Skeletal muscle tissue (tissue), 3 donors: ENCODE measurements at regions not wholly inside any gene's neighbourhood (a gene's known extent, or its start where the extent isn't known, plus 50 kb on each side); places are given as distances from the start of the nearest gene placed in this dataset.

ENCODE experiments used
- H3K27ac ChIP-seq: one replicate; pipeline ENCODE4 v1.7.0; 2013; ENCODE audit warnings: mild to moderate bottlenecking, low read depth, low read length, inconsistent platforms
- H3K27me3 ChIP-seq, 3 donors: one replicate each; pipeline ENCODE4 v1.7.0; 2013; ENCODE audit warnings: low read length in 3 of 3; ENCODE audit not compliant: control insufficient read depth in 3 of 3, insufficient read depth in 3 of 3
- H3K36me3 ChIP-seq, 3 donors: one replicate each; pipeline ENCODE4 v1.7.0; 2013; ENCODE audit warnings: low read length in 3 of 3; ENCODE audit not compliant: control insufficient read depth in 3 of 3, insufficient read depth in 3 of 3
- H3K4me1 ChIP-seq, 3 donors: one replicate each; pipeline ENCODE4 v1.7.0; 2013; ENCODE audit warnings: low read length in 3 of 3, mild to moderate bottlenecking in 3 of 3; ENCODE audit not compliant: control insufficient read depth in 3 of 3, insufficient read depth in 3 of 3
- H3K4me3 ChIP-seq, 3 donors: one replicate each; pipeline ENCODE4 v1.7.0; 2013; ENCODE audit warnings: low read length in 3 of 3
- H3K9ac ChIP-seq, 3 donors: one replicate each; pipeline ENCODE4 v1.7.0; 2013; ENCODE audit warnings: low read length in 3 of 3, mild to moderate bottlenecking in 3 of 3, moderate library complexity in 2 of 3, low read depth in 1 of 3
- H3K9me3 ChIP-seq, 3 donors: one replicate each; pipeline ENCODE4 v1.7.0; 2013; ENCODE audit warnings: low read length in 3 of 3; ENCODE audit not compliant: control insufficient read depth in 3 of 3
- donor health status: Osteomylitis.

DNA sequence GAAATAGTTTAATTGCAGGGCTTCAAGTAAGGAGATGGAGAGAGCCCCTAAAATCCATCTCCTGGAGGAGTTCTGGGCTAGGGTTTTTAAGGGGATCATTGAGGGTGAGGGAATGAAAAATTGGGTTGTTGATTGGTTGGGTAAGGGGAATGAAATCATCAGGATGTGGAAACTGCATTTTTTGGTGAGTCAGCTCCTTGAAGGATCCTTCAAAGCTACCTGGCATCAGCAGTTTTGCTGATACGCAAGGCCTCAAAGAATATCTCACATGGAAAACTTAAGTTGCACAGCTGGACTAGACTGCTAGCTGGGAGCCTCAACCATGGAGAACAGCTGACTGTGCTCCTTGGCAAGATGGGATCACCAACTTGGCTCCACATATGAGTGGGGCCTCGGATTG is 136.7 kb downstream of the FGF10 start:
- no peaks in the 10 kb centered on the region for H3K36me3 ChIP-seq
- no peaks in the 10 kb centered on the region for H3K9me3 ChIP-seq
- no peak overlapping the region for H3K27ac ChIP-seq
- H3K4me3 ChIP-seq = no peak overlapping the region
- no peaks in the 10 kb centered on the region for H3K4me1 ChIP-seq
- H3K27me3 ChIP-seq = peaks cover 0 to 3% (median 0%) of the 10 kb centered on the region in 3 donors
- no peak overlapping the region for H3K9ac ChIP-seq

DNA sequence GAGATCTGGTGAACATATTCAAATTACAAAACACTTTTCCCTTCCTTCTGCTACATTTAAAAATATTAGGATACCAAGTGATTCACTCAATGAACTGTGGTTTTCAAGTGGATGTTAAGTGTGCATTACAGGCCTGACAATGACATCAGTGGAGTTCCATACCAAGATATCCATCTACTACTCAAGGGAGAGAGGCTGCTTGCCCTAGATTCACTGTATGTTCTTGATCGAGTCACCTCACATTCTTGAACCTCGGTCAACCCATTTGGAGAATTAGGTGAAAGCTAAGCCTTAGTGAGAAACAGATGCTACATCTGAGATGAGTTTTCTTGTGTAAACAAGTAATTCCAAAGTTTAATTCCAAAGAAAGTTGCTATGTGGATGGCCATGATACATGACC is 142.2 kb downstream of the FGF10 start:
- no peaks in the 10 kb centered on the region for H3K36me3 ChIP-seq
- no peaks in the 10 kb centered on the region for H3K9me3 ChIP-seq
- no peaks in the 10 kb centered on the region for H3K4me1 ChIP-seq
- no peak overlapping the region for H3K9ac ChIP-seq
- H3K4me3 ChIP-seq = no peak overlapping the region
- H3K27me3 ChIP-seq = no peaks in the 10 kb centered on the region
- H3K27ac ChIP-seq = no peak overlapping the region

DNA sequence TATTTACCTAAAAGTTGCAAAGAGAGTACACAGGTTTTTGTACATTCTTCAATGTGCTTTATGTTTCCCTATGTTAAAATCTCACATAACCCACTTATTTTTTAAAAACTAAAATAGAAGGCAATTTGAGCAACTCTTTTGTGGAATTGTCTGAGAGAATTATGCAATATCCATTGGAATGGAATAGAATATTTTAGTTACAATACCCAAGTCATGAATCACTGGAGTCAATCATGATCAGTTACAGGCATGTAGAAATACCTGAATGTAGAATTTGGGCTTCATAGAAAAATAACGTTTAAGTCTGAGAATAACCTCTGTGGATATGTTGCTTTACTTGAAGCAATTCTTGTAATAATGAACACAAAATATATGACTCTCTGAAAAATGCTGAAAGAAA is 143.3 kb downstream of the FGF10 start:
- Histone ChIP-seq H3K27me3 (no peaks in the 10 kb centered on the region), H3K27ac (no peak overlapping the region), H3K9ac (no peak overlapping the region), H3K4me3 (no peak overlapping the region), H3K4me1 (no peaks in the 10 kb centered on the region), H3K36me3 (no peaks in the 10 kb centered on the region), H3K9me3 (no peaks in the 10 kb centered on the region)

DNA sequence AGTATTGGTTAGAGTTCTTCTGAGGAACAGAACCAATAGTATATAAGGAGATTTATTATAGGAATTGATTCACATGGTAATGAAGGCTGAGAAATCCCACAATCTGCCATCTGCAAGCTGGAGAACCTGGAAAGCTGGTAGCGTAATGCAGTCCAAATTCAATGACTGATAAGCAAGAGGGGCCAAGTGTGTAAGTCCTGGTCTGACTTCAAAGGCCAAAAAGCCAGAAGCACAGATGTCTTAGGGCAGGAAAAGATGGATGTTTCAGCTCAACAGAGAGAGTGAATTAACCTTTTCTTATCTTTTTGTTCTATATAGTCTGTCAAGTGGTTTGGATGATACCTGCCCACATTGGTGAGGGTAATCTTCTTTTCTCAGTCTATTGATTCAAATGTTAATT is 146.4 kb downstream of the FGF10 start:
- Histone ChIP-seq H3K27me3 (no peaks in the 10 kb centered on the region), H3K4me1 (no peaks in the 10 kb centered on the region), H3K36me3 (no peaks in the 10 kb centered on the region), H3K27ac (no peak overlapping the region), H3K4me3 (no peak overlapping the region), H3K9me3 (no peaks in the 10 kb centered on the region), H3K9ac (no peak overlapping the region)

DNA sequence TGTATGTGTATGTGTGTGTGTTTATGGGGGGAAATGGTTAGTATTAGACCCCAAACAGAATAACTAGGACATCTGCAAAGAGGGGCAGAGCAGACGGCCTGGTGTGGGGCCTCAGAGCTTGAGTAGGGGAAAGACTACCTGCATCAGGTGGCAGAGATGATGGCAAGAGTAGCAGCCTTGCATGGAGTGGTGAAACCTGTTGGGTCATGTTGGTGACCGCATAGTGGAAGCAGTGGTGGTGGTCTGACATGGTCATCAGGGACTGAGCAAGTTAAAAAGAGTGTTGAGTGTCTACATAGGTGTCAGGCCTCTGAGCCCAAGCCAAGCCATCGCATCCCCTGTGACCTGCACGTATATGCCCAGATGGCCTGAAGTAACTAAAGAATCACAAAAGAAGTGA is 153.2 kb downstream of the FGF10 start:
- H3K9me3 ChIP-seq = no peaks in the 10 kb centered on the region
- no peak overlapping the region for H3K4me3 ChIP-seq
- no peak overlapping the region for H3K9ac ChIP-seq
- no peak overlapping the region for H3K27ac ChIP-seq
- H3K27me3 ChIP-seq = no peaks in the 10 kb centered on the region
- no peaks in the 10 kb centered on the region for H3K4me1 ChIP-seq
- H3K36me3 ChIP-seq = no peaks in the 10 kb centered on the region

DNA sequence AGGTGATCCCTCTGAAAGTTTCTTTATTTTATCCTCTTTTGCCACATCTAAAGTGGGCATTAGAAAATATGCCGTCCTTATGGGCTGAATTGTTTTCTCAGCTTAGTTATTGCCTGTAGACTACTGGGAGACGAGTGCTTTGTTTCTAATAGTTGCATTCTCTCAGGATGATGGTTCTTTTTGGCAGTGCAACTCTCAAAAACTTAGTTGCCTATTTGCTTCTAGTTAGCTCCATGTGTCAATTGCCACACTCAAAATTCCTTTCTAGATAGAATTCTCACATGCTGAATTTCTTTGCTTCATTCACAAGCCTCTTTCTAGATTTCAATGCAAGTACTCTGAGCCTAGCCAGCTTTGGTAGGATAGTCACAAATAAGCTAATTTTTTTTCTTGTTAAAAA is 155.5 kb downstream of the FGF10 start:
- no peak overlapping the region for H3K9ac ChIP-seq
- no peak overlapping the region for H3K4me3 ChIP-seq
- no peaks in the 10 kb centered on the region for H3K36me3 ChIP-seq
- no peaks in the 10 kb centered on the region for H3K9me3 ChIP-seq
- H3K27ac ChIP-seq = no peak overlapping the region
- no peaks in the 10 kb centered on the region for H3K27me3 ChIP-seq
- no peaks in the 10 kb centered on the region for H3K4me1 ChIP-seq

DNA sequence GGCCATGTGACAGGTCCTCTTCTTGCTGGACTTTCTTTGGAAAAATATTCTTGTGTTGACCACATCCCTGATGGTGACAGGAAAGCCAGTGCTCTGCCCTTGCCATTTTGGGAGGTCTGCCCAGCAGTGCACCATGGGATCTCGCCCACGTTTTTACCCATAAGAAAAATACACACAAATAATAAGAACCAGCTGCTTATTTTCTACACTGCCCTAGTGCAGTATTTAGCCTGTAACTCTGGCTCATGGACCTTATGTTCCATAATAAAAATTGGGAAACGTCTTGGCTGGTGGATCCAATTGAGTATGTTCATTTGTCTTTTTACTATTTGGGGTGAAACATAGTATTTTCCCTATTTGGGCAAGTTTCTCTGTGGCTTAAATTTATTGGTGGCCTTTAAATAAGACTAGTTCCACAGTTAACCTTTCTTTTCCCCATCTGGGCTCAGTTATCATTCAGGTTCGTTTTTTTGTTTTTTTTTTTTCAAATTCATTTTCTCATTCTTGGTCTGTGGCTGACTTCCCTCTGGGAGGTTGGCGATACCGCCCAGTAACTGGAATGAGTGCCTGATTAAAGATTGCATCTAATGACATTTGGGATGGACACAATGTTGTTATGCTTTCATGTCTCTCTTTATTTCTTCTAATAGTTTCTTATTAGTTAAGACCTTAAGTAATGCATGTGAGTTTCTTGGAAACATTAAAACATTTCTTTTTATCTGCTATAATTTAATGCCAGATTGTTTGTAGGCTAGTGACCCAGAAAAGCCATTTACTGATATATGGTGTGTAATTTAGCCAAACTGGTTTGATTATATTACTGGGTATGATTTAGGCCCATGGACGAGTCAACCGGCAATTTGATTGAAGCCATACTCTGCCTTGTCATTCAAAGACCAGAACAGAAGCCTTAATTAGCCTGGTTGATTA is 163.7 kb downstream of the FGF10 start:
- Histone ChIP-seq H3K27ac (no peak overlapping the region), H3K9me3 (no peaks in the 10 kb centered on the region), H3K36me3 (no peaks in the 10 kb centered on the region), H3K4me1 (no peaks in the 10 kb centered on the region), H3K27me3 (no peaks in the 10 kb centered on the region), H3K9ac (no peak overlapping the region), H3K4me3 (no peak overlapping the region)

DNA sequence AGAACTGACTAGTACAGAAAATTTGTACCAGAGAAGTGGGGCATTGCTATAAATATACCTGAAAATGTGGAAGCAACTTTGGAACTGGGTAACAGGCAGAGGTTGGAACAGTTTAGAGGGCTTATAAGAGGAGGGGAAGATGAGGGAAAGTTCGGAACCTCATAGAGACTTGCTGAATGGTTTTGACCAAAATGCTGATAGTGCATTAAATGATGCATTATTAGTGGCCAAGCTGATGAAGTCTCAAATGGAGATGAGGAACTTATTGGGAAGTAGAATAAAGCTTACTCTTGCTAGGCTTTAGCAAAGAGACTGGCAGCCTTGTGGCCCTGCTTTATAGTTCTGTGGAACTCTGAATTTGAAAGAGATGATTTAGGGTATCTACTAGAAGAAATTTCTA is 189.8 kb downstream of the FGF10 start:
- H3K27me3 ChIP-seq = no peaks in the 10 kb centered on the region

DNA sequence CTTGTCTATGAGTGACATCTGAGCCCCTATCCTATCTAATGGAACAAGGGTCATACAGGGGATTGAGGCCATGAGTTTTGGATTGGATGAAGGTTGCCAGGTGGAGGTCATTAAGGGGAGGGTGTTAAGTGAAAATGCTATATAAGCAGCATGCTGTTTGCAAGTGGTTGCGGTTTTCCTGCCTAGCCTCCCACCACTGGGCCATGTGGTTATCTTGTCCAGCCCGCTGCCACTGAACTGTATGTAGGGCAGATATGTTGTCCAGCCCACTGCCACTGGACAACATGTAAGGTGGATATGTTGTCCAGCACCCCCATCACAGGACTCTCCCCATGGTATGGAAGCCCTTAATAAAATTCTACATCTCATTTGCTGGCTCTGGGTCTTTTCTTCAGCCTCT is 200.0 kb downstream of the FGF10 start:
- Histone ChIP-seq H3K27ac (no peak overlapping the region), H3K9ac (no peak overlapping the region), H3K4me3 (no peak overlapping the region), H3K4me1 (no peaks in the 10 kb centered on the region), H3K27me3 (no peaks in the 10 kb centered on the region), H3K9me3 (peaks cover 0 to 3% (median 0%) of the 10 kb centered on the region in 3 donors), H3K36me3 (no peaks in the 10 kb centered on the region)

More for the DNA sequence above, 189.8 kb downstream of the FGF10 start:
- H3K36me3 ChIP-seq = no peaks in the 10 kb centered on the region
- no peak overlapping the region for H3K27ac ChIP-seq
- no peak overlapping the region for H3K4me3 ChIP-seq
- no peaks in the 10 kb centered on the region for H3K4me1 ChIP-seq
- H3K9me3 ChIP-seq = peaks cover 0 to 5% (median 2%) of the 10 kb centered on the region in 3 donors
- no peak overlapping the region for H3K9ac ChIP-seq

DNA sequence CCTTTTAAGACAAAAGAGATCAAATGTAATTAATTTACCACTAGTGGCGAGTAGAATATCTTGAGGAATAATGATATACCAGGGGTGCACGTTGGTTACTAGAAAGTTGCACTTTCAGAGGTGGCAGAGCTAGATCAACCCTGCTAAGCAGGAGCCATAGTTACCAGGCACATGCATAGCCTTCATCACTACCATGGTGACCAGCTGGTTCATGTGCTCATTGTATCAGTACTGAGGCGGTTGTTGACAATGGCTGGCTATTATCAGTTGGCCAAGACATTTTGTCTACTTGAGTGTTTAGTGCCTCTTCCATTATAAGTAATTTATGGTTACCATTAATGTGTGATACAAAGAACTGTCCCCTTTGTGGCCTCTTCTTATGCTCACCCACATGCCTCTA is 201.2 kb downstream of the FGF10 start:
- H3K27ac ChIP-seq = no peak overlapping the region
- H3K4me3 ChIP-seq = no peak overlapping the region
- H3K36me3 ChIP-seq = no peaks in the 10 kb centered on the region
- H3K27me3 ChIP-seq = no peaks in the 10 kb centered on the region
- no peaks in the 10 kb centered on the region for H3K4me1 ChIP-seq
- no peaks in the 10 kb centered on the region for H3K9me3 ChIP-seq
- H3K9ac ChIP-seq = no peak overlapping the region
